ENCODE measurements at regions not wholly inside any gene's neighbourhood (a gene's known extent, or its start where the extent isn't known, plus 50 kb on each side); places are given as distances from the start of the nearest gene placed in this dataset.

- DNase-seq (ENCODE audit: low read depth): no peak
- TF ChIP-seq, protein P1, sequence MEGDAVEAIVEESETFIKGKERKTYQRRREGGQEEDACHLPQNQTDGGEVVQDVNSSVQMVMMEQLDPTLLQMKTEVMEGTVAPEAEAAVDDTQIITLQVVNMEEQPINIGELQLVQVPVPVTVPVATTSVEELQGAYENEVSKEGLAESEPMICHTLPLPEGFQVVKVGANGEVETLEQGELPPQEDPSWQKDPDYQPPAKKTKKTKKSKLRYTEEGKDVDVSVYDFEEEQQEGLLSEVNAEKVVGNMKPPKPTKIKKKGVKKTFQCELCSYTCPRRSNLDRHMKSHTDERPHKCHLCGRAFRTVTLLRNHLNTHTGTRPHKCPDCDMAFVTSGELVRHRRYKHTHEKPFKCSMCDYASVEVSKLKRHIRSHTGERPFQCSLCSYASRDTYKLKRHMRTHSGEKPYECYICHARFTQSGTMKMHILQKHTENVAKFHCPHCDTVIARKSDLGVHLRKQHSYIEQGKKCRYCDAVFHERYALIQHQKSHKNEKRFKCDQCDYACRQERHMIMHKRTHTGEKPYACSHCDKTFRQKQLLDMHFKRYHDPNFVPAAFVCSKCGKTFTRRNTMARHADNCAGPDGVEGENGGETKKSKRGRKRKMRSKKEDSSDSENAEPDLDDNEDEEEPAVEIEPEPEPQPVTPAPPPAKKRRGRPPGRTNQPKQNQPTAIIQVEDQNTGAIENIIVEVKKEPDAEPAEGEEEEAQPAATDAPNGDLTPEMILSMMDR (IDR thresholded peaks at IDR 0.05; ENCODE audit: insufficient read depth, low read length, poor library complexity, severe bottlenecking): no peak
Measured at GRCh38 chr2:48144777-48145176, 169.7 kb upstream of the FOXN2 start.

GRCh38 chr2:48145845-48146452 is 168.5 kb upstream of the FOXN2 start:
- Histone ChIP-seq H3K4me3 (ENCODE audit: low read depth, low read length) (no peak overlapping the region), H3K27me3 (ENCODE audit: control insufficient read depth, insufficient read depth, low read length) (no peaks in the 10 kb centered on the region), H3K36me3 (ENCODE audit: control insufficient read depth, insufficient read depth, low read length) (no peaks in the 10 kb centered on the region)
- TF ChIP-seq, protein P1 (IDR thresholded peaks at IDR 0.05; ENCODE audit: insufficient read depth, low read length, poor library complexity, severe bottlenecking): no peak
- no peak for DNase-seq (ENCODE audit: low read depth)

More at GRCh38 chr2:48144777-48145176, 169.7 kb upstream of the FOXN2 start:
- H3K36me3 ChIP-seq (ENCODE audit: control insufficient read depth, insufficient read depth, low read length): no peaks in the 10 kb centered on the region
- H3K4me3 ChIP-seq (ENCODE audit: low read depth, low read length): no peak overlapping the region
- H3K27me3 ChIP-seq (ENCODE audit: control insufficient read depth, insufficient read depth, low read length): no peaks in the 10 kb centered on the region

DNA sequence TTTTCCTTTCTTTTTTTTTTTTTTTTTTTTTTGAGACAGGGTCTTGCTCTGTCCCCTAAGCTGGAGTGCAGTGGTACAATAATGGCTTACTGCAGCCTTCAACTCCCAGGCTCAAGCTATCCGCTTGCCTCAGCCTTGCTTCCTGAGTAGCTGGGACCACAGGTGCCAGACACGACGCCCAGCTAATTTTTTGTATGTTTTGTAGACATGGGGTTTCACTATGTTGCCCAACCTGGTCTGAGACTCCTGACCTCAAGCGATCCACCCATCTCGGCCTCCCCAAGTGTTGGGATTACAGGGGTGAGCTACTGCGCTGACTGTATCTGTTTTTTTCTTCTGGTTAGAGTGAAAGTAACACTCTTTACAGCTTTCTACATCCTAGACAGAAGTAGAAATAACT is 167.9 kb upstream of the FOXN2 start:
- no peaks in the 10 kb centered on the region for H3K27me3 ChIP-seq (ENCODE audit: control insufficient read depth, insufficient read depth, low read length)
- no peak overlapping the region for H3K4me3 ChIP-seq (ENCODE audit: low read depth, low read length)
- TF ChIP-seq, protein P1 (IDR thresholded peaks at IDR 0.05; ENCODE audit: insufficient read depth, low read length, poor library complexity, severe bottlenecking): no peak
- DNase-seq (ENCODE audit: low read depth): no peak
- no peaks in the 10 kb centered on the region for H3K36me3 ChIP-seq (ENCODE audit: control insufficient read depth, insufficient read depth, low read length)

- DNase-seq (ENCODE audit: low read depth): no peak
- Histone ChIP-seq H3K36me3 (ENCODE audit: control insufficient read depth, insufficient read depth, low read length) (no peaks in the 10 kb centered on the region), H3K27me3 (ENCODE audit: control insufficient read depth, insufficient read depth, low read length) (no peaks in the 10 kb centered on the region), H3K4me3 (ENCODE audit: low read depth, low read length) (no peak overlapping the region)
- TF ChIP-seq, protein P1 (IDR thresholded peaks at IDR 0.05; ENCODE audit: insufficient read depth, low read length, poor library complexity, severe bottlenecking): no peak
Measured at GRCh38 chr2:48147719-48148118, 166.8 kb upstream of the FOXN2 start.

DNA sequence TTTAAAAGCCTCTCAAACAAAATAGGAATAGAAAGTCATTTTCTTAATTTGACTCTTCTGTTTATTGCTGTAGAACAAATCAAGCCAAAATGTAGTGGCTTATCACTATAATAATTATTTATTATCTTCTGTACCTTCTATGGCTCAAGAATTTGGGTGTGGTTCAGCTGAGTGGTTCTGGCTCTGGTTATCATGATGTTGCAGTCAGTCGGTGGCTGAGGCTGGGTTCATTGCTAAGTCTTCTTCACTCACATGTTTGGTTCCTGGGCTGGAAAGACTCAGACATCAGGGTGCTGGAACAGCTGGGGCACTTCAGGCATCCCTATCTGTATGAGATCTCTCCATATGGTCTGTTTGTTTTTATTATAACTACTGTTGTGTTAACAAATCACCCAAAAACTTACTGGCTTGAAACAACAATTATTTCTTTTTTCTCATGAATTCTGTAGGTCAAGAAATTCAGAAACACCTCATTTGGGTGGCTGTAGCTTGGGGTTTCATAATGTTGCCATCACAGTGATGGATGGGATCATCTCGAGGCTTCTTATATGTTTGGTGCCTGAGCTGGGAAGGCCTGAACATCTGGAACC is 165.5 kb upstream of the FOXN2 start:
- no peak overlapping the region for H3K4me3 ChIP-seq (ENCODE audit: low read depth, low read length)
- no peaks in the 10 kb centered on the region for H3K27me3 ChIP-seq (ENCODE audit: control insufficient read depth, insufficient read depth, low read length)
- DNase-seq (ENCODE audit: low read depth): no peak
- TF ChIP-seq, protein P1 (IDR thresholded peaks at IDR 0.05; ENCODE audit: insufficient read depth, low read length, poor library complexity, severe bottlenecking): no peak
- H3K36me3 ChIP-seq (ENCODE audit: control insufficient read depth, insufficient read depth, low read length): no peaks in the 10 kb centered on the region

DNA sequence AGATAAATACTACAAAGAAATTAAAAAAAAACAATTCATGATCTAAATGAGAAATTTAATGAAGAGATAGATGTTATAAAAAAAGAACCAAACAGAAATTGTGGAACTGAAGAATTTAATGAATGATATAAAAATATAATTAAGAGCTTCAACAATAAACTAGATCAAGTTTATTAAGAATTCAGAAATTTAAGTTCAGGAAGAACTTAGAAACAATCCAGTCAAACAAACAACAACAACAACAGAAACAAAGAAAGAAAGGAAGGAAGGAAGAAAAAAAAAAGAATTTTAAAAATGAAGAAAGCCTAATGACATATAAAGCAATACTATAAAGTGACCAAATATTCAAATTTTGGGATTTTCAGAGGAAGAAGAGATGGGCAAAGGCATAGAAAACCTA is 157.3 kb upstream of the FOXN2 start:
- TF ChIP-seq, protein P1 (IDR thresholded peaks at IDR 0.05; ENCODE audit: insufficient read depth, low read length, poor library complexity, severe bottlenecking): no peak
- DNase-seq (ENCODE audit: low read depth): no peak
- H3K36me3 ChIP-seq (ENCODE audit: control insufficient read depth, insufficient read depth, low read length): no peaks in the 10 kb centered on the region
- H3K27me3 ChIP-seq (ENCODE audit: control insufficient read depth, insufficient read depth, low read length): no peaks in the 10 kb centered on the region
- H3K4me3 ChIP-seq (ENCODE audit: low read depth, low read length): no peak overlapping the region

Measured in kidney epithelial cell (primary cell).